ENCODE measurements at regions not wholly inside any gene's neighbourhood (a gene's known extent, or its start where the extent isn't known, plus 50 kb on each side); places are given as distances from the start of the nearest gene placed in this dataset.

DNA sequence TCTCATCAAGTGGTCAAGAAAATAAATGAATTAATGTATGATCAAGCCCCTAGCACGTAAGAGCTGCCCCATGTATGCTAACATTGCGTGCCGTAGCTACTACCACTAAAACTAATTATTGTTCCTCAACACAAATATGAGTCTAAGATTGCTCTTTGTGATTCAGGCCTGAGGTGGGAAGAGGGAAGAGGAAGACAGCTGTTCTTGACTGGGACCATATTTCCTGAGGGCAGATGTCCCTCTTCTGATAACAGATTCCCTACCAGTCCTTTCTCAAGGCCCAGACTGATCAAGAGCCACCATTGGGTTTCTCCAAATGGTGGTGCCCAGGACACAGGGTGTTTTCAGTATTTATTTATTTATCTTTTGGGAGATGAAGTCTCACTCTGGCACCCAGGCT lies 87.2 kb upstream of the CADM1 start:
- in situ Hi-C loops (cut with MboI; ENCODE audit: low sequenced_read_pairs, unreplicated experiment), result no loop called here
- no peak for DNase-seq (ENCODE audit: low spot score)
- TF ChIP-seq, protein P1, sequence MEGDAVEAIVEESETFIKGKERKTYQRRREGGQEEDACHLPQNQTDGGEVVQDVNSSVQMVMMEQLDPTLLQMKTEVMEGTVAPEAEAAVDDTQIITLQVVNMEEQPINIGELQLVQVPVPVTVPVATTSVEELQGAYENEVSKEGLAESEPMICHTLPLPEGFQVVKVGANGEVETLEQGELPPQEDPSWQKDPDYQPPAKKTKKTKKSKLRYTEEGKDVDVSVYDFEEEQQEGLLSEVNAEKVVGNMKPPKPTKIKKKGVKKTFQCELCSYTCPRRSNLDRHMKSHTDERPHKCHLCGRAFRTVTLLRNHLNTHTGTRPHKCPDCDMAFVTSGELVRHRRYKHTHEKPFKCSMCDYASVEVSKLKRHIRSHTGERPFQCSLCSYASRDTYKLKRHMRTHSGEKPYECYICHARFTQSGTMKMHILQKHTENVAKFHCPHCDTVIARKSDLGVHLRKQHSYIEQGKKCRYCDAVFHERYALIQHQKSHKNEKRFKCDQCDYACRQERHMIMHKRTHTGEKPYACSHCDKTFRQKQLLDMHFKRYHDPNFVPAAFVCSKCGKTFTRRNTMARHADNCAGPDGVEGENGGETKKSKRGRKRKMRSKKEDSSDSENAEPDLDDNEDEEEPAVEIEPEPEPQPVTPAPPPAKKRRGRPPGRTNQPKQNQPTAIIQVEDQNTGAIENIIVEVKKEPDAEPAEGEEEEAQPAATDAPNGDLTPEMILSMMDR (IDR thresholded peaks at IDR 0.05; ENCODE audit: borderline replicate concordance, control extremely low read depth, extremely low read depth, insufficient read depth, missing control alignments), result no peak

DNA sequence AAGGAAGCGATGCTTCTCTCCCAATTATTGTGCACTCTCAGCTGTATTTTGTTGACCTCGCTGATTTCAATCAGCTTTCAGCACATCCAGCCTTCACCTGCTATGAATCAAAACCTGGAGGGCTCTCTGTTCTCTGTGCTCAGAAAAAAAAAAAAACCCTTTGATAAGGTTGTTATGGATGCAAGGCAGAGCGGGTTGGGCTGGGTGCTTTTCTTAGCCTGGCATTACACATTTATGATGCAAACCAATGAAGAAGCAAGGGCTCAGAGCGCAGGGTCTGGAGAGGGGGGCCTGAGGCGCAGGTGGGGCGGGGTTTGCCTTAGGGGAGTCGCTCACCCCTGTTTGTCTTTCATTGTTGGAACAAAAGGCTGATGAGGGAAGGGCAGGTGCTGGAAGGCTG lies 86.0 kb upstream of the CADM1 start:
- TF ChIP-seq, protein P1 (IDR thresholded peaks at IDR 0.05; ENCODE audit: borderline replicate concordance, control extremely low read depth, extremely low read depth, insufficient read depth, missing control alignments), result no peak
- in situ Hi-C loops (cut with MboI; ENCODE audit: low sequenced_read_pairs, unreplicated experiment), result no loop called here
- no peak for DNase-seq (ENCODE audit: low spot score)

DNA sequence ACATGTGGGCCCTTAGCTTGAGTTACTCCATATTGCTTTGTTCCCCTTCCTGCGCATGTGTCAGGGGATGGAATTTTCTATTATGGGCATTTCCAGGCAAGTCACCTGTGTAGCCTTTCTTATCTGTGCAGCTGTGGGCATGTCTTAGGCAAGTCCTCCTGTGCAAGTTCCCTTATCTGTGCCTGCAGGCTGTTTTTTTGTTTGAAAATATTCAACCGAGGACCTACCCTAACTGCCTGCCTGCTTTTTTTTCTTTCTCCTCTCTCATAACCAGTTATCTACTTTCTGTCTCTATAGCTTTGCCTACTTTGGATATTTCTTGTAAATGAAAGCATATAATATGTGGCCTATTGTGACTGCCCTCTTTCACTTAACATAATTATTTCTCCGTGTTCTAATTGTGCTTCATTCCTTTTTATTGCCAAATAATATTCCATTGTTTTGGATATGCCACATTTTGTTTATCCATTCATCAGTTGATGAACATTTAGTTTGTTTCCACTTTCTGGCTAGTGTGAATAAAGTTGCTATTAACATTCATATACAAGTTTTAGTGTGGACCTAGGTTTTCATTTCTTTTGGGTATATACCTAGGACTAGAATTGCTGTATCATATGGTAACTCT lies 83.6 kb upstream of the CADM1 start:
- in situ Hi-C loops (cut with MboI; ENCODE audit: low sequenced_read_pairs, unreplicated experiment), result no loop called here
- TF ChIP-seq, protein P1 (IDR thresholded peaks at IDR 0.05; ENCODE audit: borderline replicate concordance, control extremely low read depth, extremely low read depth, insufficient read depth, missing control alignments), result no peak
- DNase-seq (ENCODE audit: low spot score), result no peak

DNA sequence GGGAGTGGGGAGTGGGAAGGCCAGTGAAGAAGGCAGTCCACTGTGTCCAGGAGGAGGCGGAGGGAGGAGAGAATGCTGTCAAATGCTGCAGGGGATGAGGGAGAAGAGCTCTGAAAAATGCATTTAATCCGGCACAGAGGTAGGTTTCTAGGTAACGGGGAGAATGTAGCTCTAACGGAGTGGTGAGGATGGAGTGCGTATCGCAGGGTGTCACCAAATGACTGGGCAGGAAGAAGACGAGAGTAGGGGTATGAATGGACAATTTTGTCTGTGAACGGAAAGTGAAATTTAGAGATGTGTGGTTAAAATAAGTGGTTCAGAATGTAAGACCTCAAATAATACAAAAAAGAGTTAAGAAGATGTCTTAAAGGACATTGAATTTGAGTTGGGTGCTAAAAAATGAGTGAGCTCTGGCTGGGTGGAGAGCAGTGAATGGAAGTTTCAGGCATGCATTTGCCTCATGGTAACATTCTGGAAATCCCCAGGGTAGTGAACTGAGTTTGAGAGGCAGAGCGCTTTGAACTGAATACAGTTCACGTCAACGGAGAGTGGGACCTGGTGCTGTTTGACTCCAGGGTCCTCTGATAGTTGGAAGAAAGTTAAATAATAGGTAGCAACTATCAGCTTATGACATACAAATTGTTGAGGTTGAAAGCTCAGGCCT lies 81.3 kb upstream of the CADM1 start:
- peak; percentile 68 for DNase-seq (ENCODE audit: low spot score)
- TF ChIP-seq, protein P1 (IDR thresholded peaks at IDR 0.05; ENCODE audit: borderline replicate concordance, control extremely low read depth, extremely low read depth, insufficient read depth, missing control alignments), result no peak
- in situ Hi-C loops (cut with MboI; ENCODE audit: low sequenced_read_pairs, unreplicated experiment), result no loop called here

DNA sequence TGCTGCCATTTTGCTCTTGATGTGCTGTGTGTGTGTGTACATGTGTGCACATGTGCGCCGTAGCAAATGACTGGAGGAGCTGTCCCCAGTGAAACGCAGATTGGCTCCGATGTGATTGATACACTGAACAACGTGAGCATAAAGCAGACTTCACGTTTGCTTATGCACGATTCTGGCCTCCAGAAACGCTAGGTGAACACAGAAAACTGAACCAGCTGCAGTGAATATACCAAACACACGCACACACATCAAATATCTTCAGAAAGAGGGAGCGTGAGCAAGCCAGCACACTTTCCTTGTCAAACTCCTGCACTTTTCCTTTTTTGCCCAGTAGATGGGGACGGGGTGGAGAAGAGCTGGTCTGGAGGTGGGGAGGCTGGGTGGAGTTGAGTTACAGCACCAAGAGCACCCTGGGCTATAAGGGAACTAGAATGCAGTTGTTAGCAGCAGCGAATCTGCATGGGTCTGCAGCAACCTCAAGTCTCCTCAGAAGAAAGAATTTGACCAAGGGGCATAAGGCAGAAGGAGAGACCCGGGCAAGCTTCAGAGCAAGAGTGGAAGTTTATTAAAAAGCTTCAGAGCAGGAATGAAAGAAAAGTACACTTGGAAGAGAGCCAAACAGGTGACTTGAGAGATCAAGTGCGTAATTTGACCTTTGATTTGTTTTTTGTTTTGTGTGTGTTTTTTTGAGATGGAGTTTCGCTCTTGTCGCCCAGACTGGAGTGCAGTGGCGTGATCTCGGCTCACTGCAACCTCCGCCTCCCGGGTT lies 77.8 kb upstream of the CADM1 start:
- TF ChIP-seq, protein P1 (IDR thresholded peaks at IDR 0.05; ENCODE audit: borderline replicate concordance, control extremely low read depth, extremely low read depth, insufficient read depth, missing control alignments), result no peak
- in situ Hi-C loops (cut with MboI; ENCODE audit: low sequenced_read_pairs, unreplicated experiment), result no loop called here
- DNase-seq (ENCODE audit: low spot score), result no peak

DNA sequence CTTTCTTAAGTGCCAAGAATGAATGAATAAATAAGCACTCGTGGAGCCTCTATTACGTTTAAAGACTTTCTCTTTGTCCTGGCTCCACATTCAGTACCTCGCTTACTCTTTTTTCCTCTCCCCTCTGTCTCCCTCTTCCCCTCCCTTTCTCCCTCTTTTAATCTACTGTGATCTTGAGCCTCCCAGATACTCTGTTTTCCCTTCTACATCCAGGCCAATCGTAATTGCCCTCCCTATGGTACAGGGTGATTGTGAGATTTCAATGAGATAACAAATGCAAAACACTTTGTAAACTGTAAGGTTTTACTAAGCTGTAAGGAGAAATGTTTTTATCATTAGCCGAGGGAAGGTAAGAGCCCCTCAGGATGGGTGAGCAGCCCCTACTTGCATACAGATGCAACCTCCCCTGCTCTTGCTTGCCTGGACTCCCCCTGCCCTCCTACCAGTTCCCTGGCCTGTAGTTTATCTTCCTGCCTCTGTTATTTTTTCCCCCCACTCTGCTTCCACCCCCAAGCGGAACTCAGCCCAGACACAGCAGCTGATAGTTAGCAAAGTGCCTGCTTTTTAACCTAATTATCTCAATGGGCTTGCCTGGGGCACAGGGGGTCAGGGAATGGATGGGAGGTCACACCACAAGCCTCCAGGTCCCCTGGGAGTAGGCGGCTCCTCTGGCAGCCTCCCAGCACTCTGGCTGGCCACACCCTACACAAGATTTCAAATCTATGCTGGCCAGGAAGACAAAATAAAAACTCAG lies 76.9 kb upstream of the CADM1 start:
- no peak for DNase-seq (ENCODE audit: low spot score)
- in situ Hi-C loops (cut with MboI; ENCODE audit: low sequenced_read_pairs, unreplicated experiment), result no loop called here

More for the DNA sequence above, 76.9 kb upstream of the CADM1 start:
- TF ChIP-seq, protein P1 (IDR thresholded peaks at IDR 0.05; ENCODE audit: borderline replicate concordance, control extremely low read depth, extremely low read depth, insufficient read depth, missing control alignments), result no peak

All from GM13976 (cell line).